ENCODE measurements at regions not wholly inside any gene's neighbourhood (a gene's known extent, or its start where the extent isn't known, plus 50 kb on each side); places are given as distances from the start of the nearest gene placed in this dataset.

GRCh38 chr16:62883509-62883908 is 847.3 kb upstream of the CDH8 start:
- DNase-seq (ENCODE audit: low read depth, low spot score), result no peak
- no peaks in the 10 kb centered on the region for H3K4me1 ChIP-seq (ENCODE audit: control insufficient read depth, insufficient read depth, low read length)
- H3K36me3 ChIP-seq (ENCODE audit: control insufficient read depth, insufficient read depth, low read length), result no peaks in the 10 kb centered on the region
- no peak for ATAC-seq
- BruUV-seq (replicated peaks), result no TSS peak
- ChIA-PET CTCF (no interaction called here), POLR2A (no interaction called here)
- TF ChIP-seq SIN3A (IDR thresholded peaks at IDR 0.05; ENCODE audit: borderline replicate concordance, insufficient read depth, low read depth, low read length), result no peak
- TF ChIP-seq, protein P1, sequence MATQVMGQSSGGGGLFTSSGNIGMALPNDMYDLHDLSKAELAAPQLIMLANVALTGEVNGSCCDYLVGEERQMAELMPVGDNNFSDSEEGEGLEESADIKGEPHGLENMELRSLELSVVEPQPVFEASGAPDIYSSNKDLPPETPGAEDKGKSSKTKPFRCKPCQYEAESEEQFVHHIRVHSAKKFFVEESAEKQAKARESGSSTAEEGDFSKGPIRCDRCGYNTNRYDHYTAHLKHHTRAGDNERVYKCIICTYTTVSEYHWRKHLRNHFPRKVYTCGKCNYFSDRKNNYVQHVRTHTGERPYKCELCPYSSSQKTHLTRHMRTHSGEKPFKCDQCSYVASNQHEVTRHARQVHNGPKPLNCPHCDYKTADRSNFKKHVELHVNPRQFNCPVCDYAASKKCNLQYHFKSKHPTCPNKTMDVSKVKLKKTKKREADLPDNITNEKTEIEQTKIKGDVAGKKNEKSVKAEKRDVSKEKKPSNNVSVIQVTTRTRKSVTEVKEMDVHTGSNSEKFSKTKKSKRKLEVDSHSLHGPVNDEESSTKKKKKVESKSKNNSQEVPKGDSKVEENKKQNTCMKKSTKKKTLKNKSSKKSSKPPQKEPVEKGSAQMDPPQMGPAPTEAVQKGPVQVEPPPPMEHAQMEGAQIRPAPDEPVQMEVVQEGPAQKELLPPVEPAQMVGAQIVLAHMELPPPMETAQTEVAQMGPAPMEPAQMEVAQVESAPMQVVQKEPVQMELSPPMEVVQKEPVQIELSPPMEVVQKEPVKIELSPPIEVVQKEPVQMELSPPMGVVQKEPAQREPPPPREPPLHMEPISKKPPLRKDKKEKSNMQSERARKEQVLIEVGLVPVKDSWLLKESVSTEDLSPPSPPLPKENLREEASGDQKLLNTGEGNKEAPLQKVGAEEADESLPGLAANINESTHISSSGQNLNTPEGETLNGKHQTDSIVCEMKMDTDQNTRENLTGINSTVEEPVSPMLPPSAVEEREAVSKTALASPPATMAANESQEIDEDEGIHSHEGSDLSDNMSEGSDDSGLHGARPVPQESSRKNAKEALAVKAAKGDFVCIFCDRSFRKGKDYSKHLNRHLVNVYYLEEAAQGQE (IDR thresholded peaks at IDR 0.05; ENCODE audit: insufficient read depth in 1 of 2, low read depth in 2 of 2, low read length in 1 of 2), result no peak
- TF ChIP-seq CTCF (IDR thresholded peaks at IDR 0.05), result no peak
- no peak for TF ChIP-seq POLR2AphosphoS5 (IDR thresholded peaks at IDR 0.05; ENCODE audit: low read depth, low read length)
- no peak for TF ChIP-seq TCF7L2 (IDR thresholded peaks at IDR 0.05; ENCODE audit: low read depth, low read length)
- intact Hi-C loops (cut with micrococcal nuclease; ENCODE audit: unreplicated experiment), result no loop called here
- no peak overlapping the region for H3K4me3 ChIP-seq (ENCODE audit: low read depth in 2 of 2, low read length in 2 of 2)
- H3K27me3 ChIP-seq (ENCODE audit: control insufficient read depth, insufficient read depth, low read length), result no peaks in the 10 kb centered on the region
- no peak overlapping the region for H3K27ac ChIP-seq (ENCODE audit: low read length)
- no peaks in the 10 kb centered on the region for H3K9me3 ChIP-seq (ENCODE audit: control insufficient read depth, insufficient read depth, low read depth, low read length)
- in situ Hi-C loops (cut with HindIII; ENCODE audit: low pct_unique_long_range_greater_than_20kb, low sequenced_read_pairs), result no loop called here

DNA sequence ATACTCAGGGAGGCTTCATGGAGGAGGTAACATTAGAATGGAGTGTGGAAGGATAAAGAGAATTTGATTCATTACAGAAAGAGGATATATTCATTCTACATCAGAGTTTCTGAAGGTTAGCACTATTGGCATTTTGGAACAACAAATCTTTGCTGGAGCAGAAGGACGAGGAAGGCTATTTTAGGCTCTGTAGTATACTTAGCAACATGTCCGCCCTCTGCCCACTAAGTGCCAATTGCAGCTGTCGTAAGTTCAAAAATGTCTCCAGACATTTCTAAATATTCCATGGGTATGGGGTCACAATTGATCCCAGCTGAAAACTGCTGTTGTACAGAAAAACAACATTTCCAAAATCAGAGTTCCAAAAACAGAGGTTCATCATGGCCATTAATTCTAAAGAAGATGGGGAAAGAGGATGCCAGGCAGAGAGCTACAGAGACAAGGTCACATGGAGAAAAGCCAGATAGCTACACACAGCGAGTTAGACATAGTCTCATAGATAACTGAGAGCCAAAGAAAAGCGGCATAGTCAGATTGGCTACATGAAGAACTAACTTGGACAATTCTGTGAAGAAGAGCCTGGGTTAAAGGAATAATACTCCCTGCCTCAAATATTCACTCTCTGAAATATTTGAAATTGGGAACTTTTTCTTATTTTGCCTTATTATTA is 846.4 kb upstream of the CDH8 start:
- Histone ChIP-seq H3K4me3 (ENCODE audit: low read depth in 2 of 2, low read length in 2 of 2) (no peak overlapping the region), H3K4me1 (ENCODE audit: control insufficient read depth, insufficient read depth, low read length) (no peaks in the 10 kb centered on the region), H3K9me3 (ENCODE audit: control insufficient read depth, insufficient read depth, low read depth, low read length) (no peaks in the 10 kb centered on the region), H3K27ac (ENCODE audit: low read length) (no peak overlapping the region), H3K36me3 (ENCODE audit: control insufficient read depth, insufficient read depth, low read length) (no peaks in the 10 kb centered on the region), H3K27me3 (ENCODE audit: control insufficient read depth, insufficient read depth, low read length) (no peaks in the 10 kb centered on the region)
- in situ Hi-C loops (cut with HindIII; ENCODE audit: low pct_unique_long_range_greater_than_20kb, low sequenced_read_pairs), result no loop called here
- intact Hi-C loops (cut with micrococcal nuclease; ENCODE audit: unreplicated experiment), result no loop called here
- DNase-seq (ENCODE audit: low read depth, low spot score) (no peak), ATAC-seq (no peak)
- CTCF ChIA-PET, result no interaction called here
- POLR2A ChIA-PET, result no interaction called here
- no TSS peak for BruUV-seq (replicated peaks)
- TF ChIP-seq POLR2AphosphoS5 (IDR thresholded peaks at IDR 0.05; ENCODE audit: low read depth, low read length), result no peak
- no peak for TF ChIP-seq TCF7L2 (IDR thresholded peaks at IDR 0.05; ENCODE audit: low read depth, low read length)
- no peak for TF ChIP-seq CTCF (IDR thresholded peaks at IDR 0.05)
- no peak for TF ChIP-seq SIN3A (IDR thresholded peaks at IDR 0.05; ENCODE audit: borderline replicate concordance, insufficient read depth, low read depth, low read length)
- TF ChIP-seq, protein P1 (IDR thresholded peaks at IDR 0.05; ENCODE audit: insufficient read depth in 1 of 2, low read depth in 2 of 2, low read length in 1 of 2), result no peak
